HG03064 (cell line): ENCODE measurements at regions not wholly inside any gene's neighbourhood (a gene's known extent, or its start where the extent isn't known, plus 50 kb on each side); places are given as distances from the start of the nearest gene placed in this dataset.
"Not testable (repeated sequence)": the region's sequence is repeated elsewhere in the genome, so short reads cannot be mapped to it uniquely, and the experiment has no call there.

Experiments
- ATAC-seq: cut with Tn5 transposase; IDR thresholded peaks from one replicate; pipeline ENCODE4 v1.9.1; 2021; ENCODE audit warnings: low read depth; ENCODE audit not compliant: unreplicated experiment

GRCh38 chr11:103794262-103794661, 242.2 kb upstream of the DDI1 start:
- ATAC-seq, result no peak

GRCh38 chr11:103798026-103798425, 238.4 kb upstream of the DDI1 start:
- ATAC-seq, result no peak

GRCh38 chr11:103798446-103798845, 238.0 kb upstream of the DDI1 start:
- ATAC-seq, result no peak

GRCh38 chr11:103800406-103801114, 235.9 kb upstream of the DDI1 start:
- no peak for ATAC-seq

- ATAC-seq, result no peak
These were observed 233.4 kb upstream of the DDI1 start for GRCh38 chr11:103803062-103803461.

- no peak for ATAC-seq
These were observed 230.8 kb upstream of the DDI1 start for GRCh38 chr11:103805688-103806009.

- no peak for ATAC-seq
These were observed 230.1 kb upstream of the DDI1 start for GRCh38 chr11:103806130-103806895.

GRCh38 chr11:103807806-103808205, 228.6 kb upstream of the DDI1 start:
- ATAC-seq, result no peak

- no peak for ATAC-seq
These were observed 228.2 kb upstream of the DDI1 start for GRCh38 chr11:103808252-103808651.

- ATAC-seq, result no peak
These were observed 224.5 kb upstream of the DDI1 start for GRCh38 chr11:103811870-103812455.

GRCh38 chr11:103812680-103813079, 223.8 kb upstream of the DDI1 start:
- no peak for ATAC-seq

GRCh38 chr11:103820345-103820744, 216.1 kb upstream of the DDI1 start:
- not testable (repeated sequence) for ATAC-seq

GRCh38 chr11:103824116-103824515, 212.3 kb upstream of the DDI1 start:
- ATAC-seq, result no peak

- ATAC-seq, result no peak
These were observed 211.0 kb upstream of the DDI1 start for GRCh38 chr11:103825469-103825868.

- ATAC-seq, result no peak
These were observed 209.6 kb upstream of the DDI1 start for GRCh38 chr11:103826856-103827255.

GRCh38 chr11:103829596-103829995, 206.8 kb upstream of the DDI1 start:
- no peak for ATAC-seq

GRCh38 chr11:103830205-103830604, 206.2 kb upstream of the DDI1 start:
- no peak for ATAC-seq

GRCh38 chr11:103832762-103833161, 203.7 kb upstream of the DDI1 start:
- no peak for ATAC-seq

GRCh38 chr11:103842191-103842590, 194.2 kb upstream of the DDI1 start:
- ATAC-seq, result no peak

GRCh38 chr11:103842795-103843194, 193.6 kb upstream of the DDI1 start:
- no peak for ATAC-seq

- peak; percentile 100 for ATAC-seq
These were observed 191.9 kb upstream of the DDI1 start for GRCh38 chr11:103844327-103845215.
